ELR (cell line): ENCODE measurements at regions not wholly inside any gene's neighbourhood (a gene's known extent, or its start where the extent isn't known, plus 50 kb on each side); places are given as distances from the start of the nearest gene placed in this dataset.

Experiments used
- DNase-seq: peaks from one replicate; pipeline ENCODE4 v3.0.0-alpha.2; 2015; ENCODE audit warnings: low read depth

DNA sequence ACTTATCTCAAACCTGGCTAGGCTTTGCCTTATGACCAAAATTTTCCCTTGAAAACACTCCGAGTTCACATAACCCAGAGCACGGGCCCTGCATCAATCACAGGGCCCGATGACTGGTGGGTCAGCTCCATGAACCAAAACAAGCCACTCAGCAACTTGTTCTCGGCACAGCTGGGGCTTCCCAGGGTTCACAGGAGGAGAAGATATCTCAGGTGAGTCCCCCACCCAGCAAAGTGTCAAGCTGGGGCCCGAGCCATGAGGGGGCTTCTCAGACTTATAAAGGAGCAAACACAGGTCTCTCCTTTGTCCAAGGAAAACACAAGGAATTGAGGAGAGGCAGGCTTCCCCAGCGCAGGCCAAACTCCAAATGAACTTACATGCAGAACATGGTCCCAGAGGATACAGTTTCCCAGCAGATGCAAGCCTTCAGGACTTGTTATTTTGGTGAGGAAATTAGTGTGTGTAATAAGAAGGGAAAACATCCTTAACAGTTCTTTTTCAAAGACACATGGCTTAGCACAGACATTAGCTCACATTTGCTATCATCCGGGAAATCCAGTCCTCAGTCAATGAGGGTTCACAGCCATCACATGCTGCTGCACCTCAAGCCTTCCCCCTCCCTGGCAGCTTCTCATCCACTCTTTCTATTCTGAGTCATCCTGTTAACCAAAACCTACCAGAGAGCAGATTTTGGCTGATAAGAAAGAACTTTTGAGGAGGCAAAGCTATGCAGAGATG lies 98.1 kb upstream of the NFIA start:
- DNase-seq: peak; percentile 4

GRCh38 chr1:60983701-60984061 lies 98.7 kb upstream of the NFIA start:
- no peak for DNase-seq

GRCh38 chr1:60982539-60982938 lies 99.8 kb upstream of the NFIA start:
- DNase-seq: no peak

- DNase-seq: no peak
Measured at GRCh38 chr1:60981357-60981756, 101.0 kb upstream of the NFIA start.

DNA sequence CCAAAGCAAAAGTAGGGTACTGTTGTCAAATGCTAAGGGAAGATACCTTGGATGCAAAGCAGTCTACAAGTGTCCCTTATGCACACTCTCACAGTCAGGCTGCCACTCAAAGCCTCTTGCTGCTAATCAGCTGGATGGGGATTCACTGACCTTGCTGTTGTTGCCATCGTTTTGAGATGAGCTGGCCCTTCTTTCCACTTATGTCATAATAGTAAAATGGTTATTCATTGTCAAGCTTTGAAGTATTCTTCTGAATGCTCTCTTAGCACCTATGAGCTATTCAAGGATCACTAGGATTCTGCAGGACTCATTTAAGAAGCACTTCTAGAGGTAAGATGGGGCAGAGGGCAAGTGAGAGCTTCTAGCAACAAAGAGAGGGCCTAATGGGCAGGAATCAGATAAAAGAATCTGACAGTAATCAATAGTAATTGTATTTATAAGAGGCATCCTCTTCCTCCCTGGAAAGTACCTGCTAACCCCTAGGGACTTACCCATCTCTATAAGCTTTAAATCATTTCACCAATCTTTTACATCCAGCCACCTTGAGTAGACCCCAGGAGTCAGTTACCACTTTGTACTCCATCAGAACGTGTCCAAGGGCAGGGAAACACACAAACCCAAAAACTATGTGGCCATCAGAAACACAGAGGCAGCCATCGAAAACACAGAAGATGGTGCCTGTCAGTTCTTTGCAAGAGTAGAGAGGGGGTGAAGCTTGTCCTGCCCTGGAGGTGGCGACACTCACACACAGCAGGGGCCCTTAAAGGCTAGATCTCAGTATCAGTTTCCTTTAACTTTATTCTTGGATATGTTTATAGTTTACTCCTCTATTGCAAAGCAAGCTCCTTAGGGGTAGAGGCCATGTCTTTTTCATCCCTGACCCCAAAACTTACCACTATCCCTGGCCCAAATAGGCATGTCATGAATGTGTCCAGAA lies 103.7 kb upstream of the NFIA start:
- DNase-seq: peak; percentile 39

DNA sequence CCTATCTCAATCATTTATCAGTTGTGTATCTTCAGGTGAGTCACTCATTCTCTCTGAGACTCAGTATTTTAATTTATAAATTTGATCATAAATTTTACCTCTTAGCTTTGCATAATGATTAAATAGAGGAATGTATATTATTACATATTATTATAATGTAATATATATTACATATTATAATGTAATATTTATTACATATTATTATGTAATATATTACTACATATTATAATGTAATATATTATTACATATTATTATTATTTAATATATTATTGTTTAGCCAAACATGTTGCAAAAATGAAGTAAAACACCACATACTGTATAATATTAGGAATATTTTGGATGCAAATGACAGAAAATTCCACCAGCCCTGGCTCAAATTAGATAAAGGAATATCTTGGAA lies 104.7 kb upstream of the NFIA start:
- no peak for DNase-seq

- DNase-seq: no peak
Measured at GRCh38 chr1:60974524-60975372, 107.6 kb upstream of the NFIA start.

DNA sequence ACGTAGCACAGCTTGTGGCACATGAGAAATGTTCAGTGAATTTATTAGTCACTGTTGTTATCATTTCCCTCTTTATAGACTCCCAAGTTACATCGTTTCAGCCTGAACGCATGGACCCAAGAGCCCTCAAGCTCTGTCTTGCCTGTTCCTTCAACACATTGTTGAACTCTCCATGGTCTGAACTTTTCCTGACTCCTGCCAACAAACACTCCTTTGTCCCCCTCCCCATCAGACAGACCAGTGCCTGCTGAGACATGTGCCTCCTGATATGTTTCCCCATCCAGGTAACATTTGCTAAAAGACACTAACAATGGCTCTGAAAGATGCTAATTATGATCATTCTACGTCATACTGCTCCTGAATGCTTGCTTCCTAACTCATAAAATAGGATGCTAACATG lies 108.7 kb upstream of the NFIA start:
- no peak for DNase-seq

GRCh38 chr1:60972841-60973364 lies 109.5 kb upstream of the NFIA start:
- peak; percentile 77 for DNase-seq

DNA sequence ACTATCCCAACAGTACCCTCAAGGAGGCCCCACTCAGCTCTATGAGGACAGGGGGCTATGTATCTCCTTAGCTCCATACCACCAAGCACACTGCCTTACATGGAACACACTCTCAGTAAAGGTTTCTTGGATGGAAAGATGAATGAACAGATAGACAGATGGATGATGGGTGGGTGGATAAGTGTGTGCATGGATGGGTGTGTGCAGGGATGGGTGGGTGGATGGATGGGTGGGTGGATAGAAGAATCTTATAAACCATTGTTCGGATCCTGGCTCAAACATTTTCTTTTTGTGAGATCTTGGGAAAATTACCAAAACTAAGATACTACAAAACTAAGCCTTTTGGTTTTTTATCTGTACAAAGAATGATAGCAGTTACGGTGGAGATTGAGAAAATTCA lies 111.0 kb upstream of the NFIA start:
- no peak for DNase-seq

- DNase-seq: peak; percentile 17
Measured at GRCh38 chr1:60969971-60970509, 112.3 kb upstream of the NFIA start.

- no peak for DNase-seq
Measured at GRCh38 chr1:60965280-60965854, 117.0 kb upstream of the NFIA start.

GRCh38 chr1:60963167-60963940 lies 119.0 kb upstream of the NFIA start:
- DNase-seq: no peak

- peak; percentile 45 for DNase-seq
Measured at GRCh38 chr1:60960891-60961461, 121.4 kb upstream of the NFIA start.

GRCh38 chr1:60959701-60960100 lies 122.7 kb upstream of the NFIA start:
- DNase-seq: no peak

DNA sequence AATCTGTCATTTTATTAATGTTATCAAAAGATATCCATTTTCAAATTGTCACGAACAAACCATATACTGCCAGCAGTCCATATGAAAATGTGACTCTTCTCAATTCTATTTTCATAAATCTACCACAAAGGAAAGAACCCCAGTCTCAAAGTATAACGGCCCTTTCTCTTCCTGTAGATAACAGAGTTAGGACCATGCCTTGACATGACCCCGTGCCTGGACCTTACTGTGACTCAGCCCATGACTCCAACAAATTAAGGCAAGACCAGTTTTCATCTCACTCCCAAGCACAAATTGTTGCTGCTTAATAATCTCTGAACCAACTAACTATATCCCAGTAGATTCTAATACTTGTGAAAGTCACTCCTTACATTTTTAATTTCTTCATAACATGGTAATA lies 124.4 kb upstream of the NFIA start:
- DNase-seq: no peak

GRCh38 chr1:60956520-60956919 lies 125.8 kb upstream of the NFIA start:
- DNase-seq: no peak

GRCh38 chr1:60952612-60953111 lies 129.7 kb upstream of the NFIA start:
- DNase-seq: no peak

- no peak for DNase-seq
Measured at GRCh38 chr1:60950224-60951063, 131.9 kb upstream of the NFIA start.
